Hepatocyte (in vitro differentiated cells): ENCODE measurements at regions not wholly inside any gene's neighbourhood (a gene's known extent, or its start where the extent isn't known, plus 50 kb on each side); places are given as distances from the start of the nearest gene placed in this dataset.

ENCODE experiments used
- CTCF ChIP-seq: fragments of 200-600 bp; sonication (generic); IDR thresholded peaks from 2 replicates; pipeline ENCODE4 v1.5.1; 2016; ENCODE audit warnings: antibody characterized with exemption, mild to moderate bottlenecking; ENCODE audit not compliant: poor library complexity
- EZH2 ChIP-seq: fragments of 200-600 bp; sonication (generic); IDR thresholded peaks from 2 replicates; pipeline ENCODE4 v1.6.1; 2016; ENCODE audit warnings: antibody characterized with exemption, mild to moderate bottlenecking, borderline replicate concordance

- no peak for TF ChIP-seq CTCF
- TF ChIP-seq EZH2, result no peak
Measured at GRCh38 chr5:145360936-145361335, 474.2 kb downstream of the PRELID2 start.
